ENCODE measurements at regions not wholly inside any gene's neighbourhood (a gene's known extent, or its start where the extent isn't known, plus 50 kb on each side); places are given as distances from the start of the nearest gene placed in this dataset.

DNA sequence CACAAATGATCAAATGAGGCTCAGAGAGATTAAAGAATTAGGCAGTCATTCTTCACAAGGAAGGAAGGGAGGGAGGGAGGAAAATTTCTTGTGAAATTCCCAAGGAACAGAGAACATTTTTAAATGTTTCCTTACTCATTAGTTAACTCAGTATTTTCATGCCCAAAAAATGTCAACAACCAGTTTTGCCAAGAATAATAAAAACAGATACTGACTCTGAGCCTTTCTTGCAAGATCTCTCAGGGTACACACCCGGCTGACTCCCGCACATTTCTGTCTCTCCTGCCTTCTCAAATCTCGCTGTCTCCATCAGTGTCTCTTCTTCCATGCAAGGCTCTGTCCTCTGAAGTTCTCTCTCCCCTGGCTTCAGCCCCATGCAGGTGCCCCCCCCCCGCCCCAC is 265.9 kb downstream of the TJP1 start:
- TF ChIP-seq EZH2 (IDR thresholded peaks at IDR 0.05; ENCODE audit: low read length, missing control alignments) = no peak
- no peak for TF ChIP-seq CTCF (conservative IDR thresholded peaks at IDR 0.05 in 1 of 2, IDR thresholded peaks at IDR 0.05 in 1 of 2; ENCODE audit: low read depth in 1 of 2, low read length in 2 of 2)

GRCh38 chr15:29554531-29554930 is 267.7 kb downstream of the TJP1 start:
- Histone ChIP-seq H2AFZ (ENCODE audit: low read length) (no peak overlapping the region), H3K27ac (ENCODE audit: insufficient read depth, low read length) (no peak overlapping the region), H3K4me1 (ENCODE audit: control insufficient read depth, extremely low read depth, insufficient read depth, low read length) (no peaks in the 10 kb centered on the region), H3K9me3 (ENCODE audit: control insufficient read depth, insufficient read depth, low read depth, low read length) (no peaks in the 10 kb centered on the region), H3K9ac (ENCODE audit: insufficient read depth, low read length) (no peak overlapping the region), H3K4me3 (replicated peaks in 1 of 4; ENCODE audit: control extremely low read depth in 1 of 4, insufficient read depth in 1 of 4, low read depth in 3 of 4, low read length in 4 of 4) (no peak overlapping the region), H3K4me2 (ENCODE audit: extremely low read depth, insufficient read depth, low read length) (no peak overlapping the region), H3K79me2 (ENCODE audit: control insufficient read depth, insufficient read depth, low read length) (no peaks in the 10 kb centered on the region), H3K36me3 (ENCODE audit: control insufficient read depth, insufficient read depth, low read length) (no peaks in the 10 kb centered on the region), H4K20me1 (ENCODE audit: control insufficient read depth, extremely low read depth, insufficient read depth, low read length) (no peaks in the 10 kb centered on the region), H3K27me3 (ENCODE audit: control insufficient read depth, insufficient read depth, low read length) (no peaks in the 10 kb centered on the region)
- DNase-seq (ENCODE audit: low read depth in 2 of 2) = no peak
- TF ChIP-seq EZH2 (IDR thresholded peaks at IDR 0.05; ENCODE audit: low read length, missing control alignments) (no peak), CTCF (conservative IDR thresholded peaks at IDR 0.05 in 1 of 2, IDR thresholded peaks at IDR 0.05 in 1 of 2; ENCODE audit: low read depth in 1 of 2, low read length in 2 of 2) (no peak)

More for the DNA sequence above, 265.9 kb downstream of the TJP1 start:
- no peaks in the 10 kb centered on the region for H3K27me3 ChIP-seq (ENCODE audit: control insufficient read depth, insufficient read depth, low read length)
- no peaks in the 10 kb centered on the region for H3K79me2 ChIP-seq (ENCODE audit: control insufficient read depth, insufficient read depth, low read length)
- H3K4me3 ChIP-seq (replicated peaks in 1 of 4; ENCODE audit: control extremely low read depth in 1 of 4, insufficient read depth in 1 of 4, low read depth in 3 of 4, low read length in 4 of 4) = no peak overlapping the region
- DNase-seq (ENCODE audit: low read depth in 2 of 2) = no peak
- no peaks in the 10 kb centered on the region for H4K20me1 ChIP-seq (ENCODE audit: control insufficient read depth, extremely low read depth, insufficient read depth, low read length)
- no peak overlapping the region for H3K4me2 ChIP-seq (ENCODE audit: extremely low read depth, insufficient read depth, low read length)
- no peak overlapping the region for H2AFZ ChIP-seq (ENCODE audit: low read length)
- no peaks in the 10 kb centered on the region for H3K9me3 ChIP-seq (ENCODE audit: control insufficient read depth, insufficient read depth, low read depth, low read length)
- H3K36me3 ChIP-seq (ENCODE audit: control insufficient read depth, insufficient read depth, low read length) = no peaks in the 10 kb centered on the region
- H3K9ac ChIP-seq (ENCODE audit: insufficient read depth, low read length) = no peak overlapping the region
- H3K4me1 ChIP-seq (ENCODE audit: control insufficient read depth, extremely low read depth, insufficient read depth, low read length) = no peaks in the 10 kb centered on the region
- no peak overlapping the region for H3K27ac ChIP-seq (ENCODE audit: insufficient read depth, low read length)

- H3K4me3 ChIP-seq (replicated peaks in 1 of 4; ENCODE audit: control extremely low read depth in 1 of 4, insufficient read depth in 1 of 4, low read depth in 3 of 4, low read length in 4 of 4) = no peak overlapping the region
- TF ChIP-seq CTCF (conservative IDR thresholded peaks at IDR 0.05 in 1 of 2, IDR thresholded peaks at IDR 0.05 in 1 of 2; ENCODE audit: low read depth in 1 of 2, low read length in 2 of 2) (no peak), EZH2 (IDR thresholded peaks at IDR 0.05; ENCODE audit: low read length, missing control alignments) (no peak)
- no peaks in the 10 kb centered on the region for H3K9me3 ChIP-seq (ENCODE audit: control insufficient read depth, insufficient read depth, low read depth, low read length)
- H3K4me1 ChIP-seq (ENCODE audit: control insufficient read depth, extremely low read depth, insufficient read depth, low read length) = no peaks in the 10 kb centered on the region
- no peak for DNase-seq (ENCODE audit: low read depth in 2 of 2)
- H2AFZ ChIP-seq (ENCODE audit: low read length) = no peak overlapping the region
- H3K79me2 ChIP-seq (ENCODE audit: control insufficient read depth, insufficient read depth, low read length) = no peaks in the 10 kb centered on the region
- H3K27me3 ChIP-seq (ENCODE audit: control insufficient read depth, insufficient read depth, low read length) = no peaks in the 10 kb centered on the region
- no peaks in the 10 kb centered on the region for H4K20me1 ChIP-seq (ENCODE audit: control insufficient read depth, extremely low read depth, insufficient read depth, low read length)
- H3K4me2 ChIP-seq (ENCODE audit: extremely low read depth, insufficient read depth, low read length) = no peak overlapping the region
- H3K9ac ChIP-seq (ENCODE audit: insufficient read depth, low read length) = no peak overlapping the region
- no peaks in the 10 kb centered on the region for H3K36me3 ChIP-seq (ENCODE audit: control insufficient read depth, insufficient read depth, low read length)
- no peak overlapping the region for H3K27ac ChIP-seq (ENCODE audit: insufficient read depth, low read length)
These were observed 271.3 kb downstream of the TJP1 start for GRCh38 chr15:29550834-29551465.

All from fibroblast of lung (primary cell).